ENCODE measurements at regions not wholly inside any gene's neighbourhood (a gene's known extent, or its start where the extent isn't known, plus 50 kb on each side); places are given as distances from the start of the nearest gene placed in this dataset.

GRCh38 chr4:110897784-110898183, 274.9 kb upstream of the PITX2 start:
- Histone ChIP-seq H3K4me1 (replicated peaks) (no peaks in the 10 kb centered on the region), H3K9me3 (no peaks in the 10 kb centered on the region), H3K4me3 (no peak overlapping the region), H3K36me3 (no peaks in the 10 kb centered on the region), H3K27me3 (replicated peaks; ENCODE audit: insufficient read depth) (no peaks in the 10 kb centered on the region), H3K27ac (no peak overlapping the region)
- DNase-seq (ENCODE audit: low spot score), result no peak
- WGBS, result 60% methylated on average over 5 of the region's 5 CpGs
- TF ChIP-seq POLR2AphosphoS5 (IDR thresholded peaks at IDR 0.05) (no peak), POLR2A (IDR thresholded peaks at IDR 0.05) (no peak)
- TF ChIP-seq, protein P1, sequence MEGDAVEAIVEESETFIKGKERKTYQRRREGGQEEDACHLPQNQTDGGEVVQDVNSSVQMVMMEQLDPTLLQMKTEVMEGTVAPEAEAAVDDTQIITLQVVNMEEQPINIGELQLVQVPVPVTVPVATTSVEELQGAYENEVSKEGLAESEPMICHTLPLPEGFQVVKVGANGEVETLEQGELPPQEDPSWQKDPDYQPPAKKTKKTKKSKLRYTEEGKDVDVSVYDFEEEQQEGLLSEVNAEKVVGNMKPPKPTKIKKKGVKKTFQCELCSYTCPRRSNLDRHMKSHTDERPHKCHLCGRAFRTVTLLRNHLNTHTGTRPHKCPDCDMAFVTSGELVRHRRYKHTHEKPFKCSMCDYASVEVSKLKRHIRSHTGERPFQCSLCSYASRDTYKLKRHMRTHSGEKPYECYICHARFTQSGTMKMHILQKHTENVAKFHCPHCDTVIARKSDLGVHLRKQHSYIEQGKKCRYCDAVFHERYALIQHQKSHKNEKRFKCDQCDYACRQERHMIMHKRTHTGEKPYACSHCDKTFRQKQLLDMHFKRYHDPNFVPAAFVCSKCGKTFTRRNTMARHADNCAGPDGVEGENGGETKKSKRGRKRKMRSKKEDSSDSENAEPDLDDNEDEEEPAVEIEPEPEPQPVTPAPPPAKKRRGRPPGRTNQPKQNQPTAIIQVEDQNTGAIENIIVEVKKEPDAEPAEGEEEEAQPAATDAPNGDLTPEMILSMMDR (IDR thresholded peaks at IDR 0.05), result no peak
- intact Hi-C loops (cut with DNase I), result no loop called here

DNA sequence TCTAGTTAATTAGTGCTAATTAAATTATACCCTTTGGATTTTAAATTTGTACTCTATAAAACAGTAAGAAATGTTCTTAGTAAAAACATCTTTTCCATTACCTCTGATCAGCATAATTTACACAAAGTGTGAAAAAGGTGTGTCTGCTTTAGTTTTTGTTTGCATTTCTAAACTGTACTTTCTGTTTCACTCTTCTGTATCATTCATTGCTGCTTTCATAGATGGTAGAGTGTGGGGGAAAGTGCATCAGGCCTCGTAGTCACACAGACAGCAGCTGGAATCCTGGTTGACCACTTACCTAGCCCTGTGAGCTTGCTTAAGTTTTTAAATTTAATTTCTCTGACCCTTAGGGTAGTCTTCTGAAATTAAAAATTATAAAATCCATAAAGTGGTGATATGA, 275.4 kb upstream of the PITX2 start:
- Histone ChIP-seq H3K4me1 (replicated peaks) (no peaks in the 10 kb centered on the region), H3K27ac (no peak overlapping the region), H3K36me3 (no peaks in the 10 kb centered on the region), H3K9me3 (no peaks in the 10 kb centered on the region), H3K4me3 (no peak overlapping the region), H3K27me3 (replicated peaks; ENCODE audit: insufficient read depth) (no peaks in the 10 kb centered on the region)
- TF ChIP-seq POLR2AphosphoS5 (IDR thresholded peaks at IDR 0.05) (no peak), POLR2A (IDR thresholded peaks at IDR 0.05) (no peak)
- TF ChIP-seq, protein P1 (IDR thresholded peaks at IDR 0.05), result no peak
- DNase-seq (ENCODE audit: low spot score), result no peak
- WGBS, result 82% methylated on average over 1 of the region's 1 CpG
- intact Hi-C loops (cut with DNase I), result no loop called here

- 13% methylated on average over 1 of the region's 1 CpG for WGBS
- no peak for DNase-seq (ENCODE audit: low spot score)
- Histone ChIP-seq H3K27me3 (replicated peaks; ENCODE audit: insufficient read depth) (no peaks in the 10 kb centered on the region), H3K4me3 (no peak overlapping the region), H3K27ac (no peak overlapping the region), H3K36me3 (no peaks in the 10 kb centered on the region), H3K9me3 (no peaks in the 10 kb centered on the region), H3K4me1 (replicated peaks) (no peaks in the 10 kb centered on the region)
- TF ChIP-seq POLR2A (IDR thresholded peaks at IDR 0.05), result no peak
- TF ChIP-seq, protein P1 (IDR thresholded peaks at IDR 0.05), result no peak
- no peak for TF ChIP-seq POLR2AphosphoS5 (IDR thresholded peaks at IDR 0.05)
- intact Hi-C loops (cut with DNase I), result no loop called here
Observed at GRCh38 chr4:110900213-110900769, 277.4 kb upstream of the PITX2 start.

GRCh38 chr4:110902500-110902899, 279.6 kb upstream of the PITX2 start:
- no peak for TF ChIP-seq POLR2AphosphoS5 (IDR thresholded peaks at IDR 0.05)
- TF ChIP-seq, protein P1 (IDR thresholded peaks at IDR 0.05), result no peak
- TF ChIP-seq POLR2A (IDR thresholded peaks at IDR 0.05), result no peak
- Histone ChIP-seq H3K4me3 (no peak overlapping the region), H3K27ac (no peak overlapping the region), H3K27me3 (replicated peaks; ENCODE audit: insufficient read depth) (no peaks in the 10 kb centered on the region), H3K4me1 (replicated peaks) (no peaks in the 10 kb centered on the region), H3K9me3 (no peaks in the 10 kb centered on the region), H3K36me3 (no peaks in the 10 kb centered on the region)
- 33% methylated on average over 3 of the region's 3 CpGs for WGBS
- intact Hi-C loops (cut with DNase I), result no loop called here
- no peak for DNase-seq (ENCODE audit: low spot score)

- H3K27ac ChIP-seq, result no peak overlapping the region
- H3K27me3 ChIP-seq (replicated peaks; ENCODE audit: insufficient read depth), result no peaks in the 10 kb centered on the region
- H3K4me1 ChIP-seq (replicated peaks), result peaks cover 4% of the 10 kb centered on the region
- intact Hi-C loops (cut with DNase I), result no loop called here
- H3K4me3 ChIP-seq, result no peak overlapping the region
- no peaks in the 10 kb centered on the region for H3K9me3 ChIP-seq
- DNase-seq (ENCODE audit: low spot score), result no peak
- H3K36me3 ChIP-seq, result no peaks in the 10 kb centered on the region
- WGBS, result 42% methylated on average over 6 of the region's 6 CpGs
- TF ChIP-seq POLR2A (IDR thresholded peaks at IDR 0.05) (no peak), POLR2AphosphoS5 (IDR thresholded peaks at IDR 0.05) (no peak)
- TF ChIP-seq, protein P1 (IDR thresholded peaks at IDR 0.05), result no peak
Observed at GRCh38 chr4:110904435-110905065, 281.7 kb upstream of the PITX2 start.
